Neural cell (in vitro differentiated cells): ENCODE measurements at regions not wholly inside any gene's neighbourhood (a gene's known extent, or its start where the extent isn't known, plus 50 kb on each side); places are given as distances from the start of the nearest gene placed in this dataset.

Experiments used
- H2AFZ ChIP-seq: fragments of 200-600, 300-800 bp; sonication (generic), shearing (Covaris generic); 2 replicates; pipeline ENCODE4 v1.6.0; 2014; ENCODE audit warnings: low read depth, mild to moderate bottlenecking, antibody characterized with exemption, low read length, moderate library complexity
- H3F3A ChIP-seq: fragments of 200-600 bp; shearing (Covaris generic); 2 replicates; pipeline ENCODE4 v1.6.1; 2016; ENCODE audit warnings: mild to moderate bottlenecking, moderate library complexity, mixed read lengths, antibody characterized with exemption, low read length; ENCODE audit not compliant: insufficient read depth, poor library complexity, severe bottlenecking
- H3K27ac ChIP-seq: fragments of 200-600, 300-800 bp; sonication (generic), shearing (Covaris generic); 2 replicates; pipeline ENCODE4 v1.5.1; 2014; ENCODE audit warnings: mild to moderate bottlenecking, low read length, moderate library complexity
- H3K27me3 ChIP-seq: fragments of 300-800, 200-600 bp; sonication (generic), shearing (Covaris generic); 2 replicates; pipeline ENCODE4 v1.6.0; 2014; ENCODE audit warnings: mild to moderate bottlenecking, low read depth, low read length, moderate library complexity; ENCODE audit not compliant: insufficient read depth
- H3K36me3 ChIP-seq: fragments of 300-800, 200-600 bp; sonication (generic), shearing (Covaris generic); 2 replicates; pipeline ENCODE4 v1.5.1; 2014; ENCODE audit warnings: mild to moderate bottlenecking, antibody characterized with exemption, low read length, moderate library complexity; ENCODE audit not compliant: insufficient read depth
- H3K4me2 ChIP-seq: fragments of 300-800, 200-600 bp; sonication (generic), shearing (Covaris generic); 2 replicates; pipeline ENCODE4 v1.6.0; 2014; ENCODE audit warnings: mild to moderate bottlenecking, low read length
- H3K4me3 ChIP-seq: fragments of 300-800, 200-600 bp; sonication (generic), shearing (Covaris generic); 2 replicates; pipeline ENCODE4 v1.5.1; 2014; ENCODE audit warnings: mild to moderate bottlenecking, low read length, moderate library complexity
- H3K79me2 ChIP-seq: fragments of 200-600 bp; shearing (Covaris generic); replicated peaks from 2 replicates; pipeline ENCODE4 v1.6.0; 2014; ENCODE audit warnings: mild to moderate bottlenecking, low read length, moderate library complexity; ENCODE audit not compliant: insufficient read depth
- H3K9ac ChIP-seq: fragments of 300-800, 200-600 bp; sonication (generic), shearing (Covaris generic); 2 replicates; pipeline ENCODE4 v1.6.1; 2016; ENCODE audit warnings: mild to moderate bottlenecking, low read length, mixed read lengths
- H3K9me2 ChIP-seq: fragments of 200-600 bp; shearing (Covaris generic); 2 replicates; pipeline ENCODE4 v1.6.1; 2016; ENCODE audit warnings: mild to moderate bottlenecking, low read length, mixed read lengths; ENCODE audit not compliant: insufficient read depth
- H3K9me3 ChIP-seq: fragments of 200-600, 300-800 bp; sonication (generic), shearing (Covaris generic); 2 replicates; pipeline ENCODE4 v1.6.1; 2016; ENCODE audit warnings: mild to moderate bottlenecking, mixed run types, low read length, moderate library complexity, mixed read lengths
- H4K20me1 ChIP-seq: fragments of 200-600 bp; shearing (Covaris generic); 2 replicates; pipeline ENCODE4 v1.6.1; 2016; ENCODE audit warnings: mild to moderate bottlenecking, mixed run types; ENCODE audit not compliant: insufficient read depth
- EP300 ChIP-seq: fragments of 450-650 bp; conservative IDR thresholded peaks from 2 replicates; pipeline ENCODE4 v1.6.1; 2014; ENCODE audit warnings: antibody characterized with exemption, mild to moderate bottlenecking, moderate library complexity; ENCODE audit not compliant: poor library complexity, severe bottlenecking
- EZH2 ChIP-seq: fragments of 200-600, 300-800 bp; shearing (Covaris generic), sonication (generic); IDR thresholded peaks from 2 replicates; pipeline ENCODE4 v1.6.1; 2014; ENCODE audit warnings: antibody characterized with exemption, low read length, borderline replicate concordance, mild to moderate bottlenecking; ENCODE audit not compliant: insufficient read depth, poor library complexity, severe bottlenecking
- MXI1 ChIP-seq: fragments of 450-650 bp; conservative IDR thresholded peaks from 2 replicates; pipeline ENCODE4 v1.6.1; 2014; ENCODE audit warnings: antibody characterized with exemption, mild to moderate bottlenecking; ENCODE audit not compliant: poor library complexity, severe bottlenecking
- POLR2AphosphoS5 ChIP-seq: IDR thresholded peaks from 2 replicates; pipeline ENCODE4 v1.6.1; 2012
- RAD21 ChIP-seq: fragments of 450-650 bp; conservative IDR thresholded peaks from 2 replicates; pipeline ENCODE4 v1.6.1; 2014; ENCODE audit warnings: antibody characterized with exemption, mild to moderate bottlenecking, moderate library complexity
- SMC3 ChIP-seq: fragments of 450-650 bp; conservative IDR thresholded peaks from 2 replicates; pipeline ENCODE4 v1.6.1; 2014; ENCODE audit warnings: antibody characterized with exemption, mild to moderate bottlenecking, moderate library complexity; ENCODE audit not compliant: poor library complexity
- TAF1 ChIP-seq: IDR thresholded peaks from 2 replicates; pipeline ENCODE4 v1.6.1; 2012; ENCODE audit warnings: low read depth
- TF ChIP-seq, protein P1 (sequence below): IDR thresholded peaks from 2 replicates; pipeline ENCODE4 v1.6.1; 2012; ENCODE audit warnings: borderline replicate concordance
- TF ChIP-seq, protein P2 (sequence below): fragments of 450-650 bp; IDR thresholded peaks from 2 replicates; pipeline ENCODE4 v1.5.1; 2014; ENCODE audit warnings: antibody characterized with exemption, mild to moderate bottlenecking, moderate library complexity; ENCODE audit not compliant: poor library complexity, severe bottlenecking

DNA sequence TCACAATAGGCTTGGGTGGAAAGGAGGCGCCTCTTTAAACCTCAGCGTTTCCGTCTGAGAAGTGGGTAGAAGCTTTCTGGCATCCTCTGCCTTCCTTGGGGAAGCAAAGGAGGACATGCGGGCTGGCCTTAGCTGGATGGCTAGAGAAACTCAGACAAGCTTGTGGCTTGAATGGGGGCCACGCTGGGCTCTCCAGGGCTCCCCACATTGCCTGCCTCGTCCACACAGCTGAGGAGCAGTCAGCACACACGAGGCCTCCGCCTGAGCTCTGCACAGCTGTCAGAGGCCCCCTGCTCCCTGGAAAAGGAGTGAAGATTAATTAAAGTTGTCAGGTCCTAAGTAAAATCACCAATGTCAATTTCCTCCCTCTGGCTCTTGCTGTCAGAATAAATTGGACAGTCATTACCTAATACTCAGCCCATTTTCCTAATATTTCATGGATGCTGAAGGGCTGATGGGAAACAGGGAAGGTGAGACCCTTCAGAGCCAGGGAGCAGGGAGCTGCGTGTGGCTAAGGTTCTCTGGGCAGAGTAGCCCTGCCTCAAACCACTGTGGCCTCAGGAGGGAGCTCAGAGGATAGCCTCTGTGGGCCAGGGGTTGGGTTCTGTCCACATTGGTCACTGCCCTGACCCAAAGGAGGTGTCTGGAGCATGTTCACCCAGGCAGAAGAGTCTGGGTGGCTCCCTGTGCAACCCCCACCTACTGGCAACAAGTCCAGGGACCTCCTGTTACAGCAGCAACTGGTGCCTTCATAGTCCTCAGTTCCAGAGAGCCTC lies 118.3 kb upstream of the CD82 start:
- TF ChIP-seq, protein P1, sequence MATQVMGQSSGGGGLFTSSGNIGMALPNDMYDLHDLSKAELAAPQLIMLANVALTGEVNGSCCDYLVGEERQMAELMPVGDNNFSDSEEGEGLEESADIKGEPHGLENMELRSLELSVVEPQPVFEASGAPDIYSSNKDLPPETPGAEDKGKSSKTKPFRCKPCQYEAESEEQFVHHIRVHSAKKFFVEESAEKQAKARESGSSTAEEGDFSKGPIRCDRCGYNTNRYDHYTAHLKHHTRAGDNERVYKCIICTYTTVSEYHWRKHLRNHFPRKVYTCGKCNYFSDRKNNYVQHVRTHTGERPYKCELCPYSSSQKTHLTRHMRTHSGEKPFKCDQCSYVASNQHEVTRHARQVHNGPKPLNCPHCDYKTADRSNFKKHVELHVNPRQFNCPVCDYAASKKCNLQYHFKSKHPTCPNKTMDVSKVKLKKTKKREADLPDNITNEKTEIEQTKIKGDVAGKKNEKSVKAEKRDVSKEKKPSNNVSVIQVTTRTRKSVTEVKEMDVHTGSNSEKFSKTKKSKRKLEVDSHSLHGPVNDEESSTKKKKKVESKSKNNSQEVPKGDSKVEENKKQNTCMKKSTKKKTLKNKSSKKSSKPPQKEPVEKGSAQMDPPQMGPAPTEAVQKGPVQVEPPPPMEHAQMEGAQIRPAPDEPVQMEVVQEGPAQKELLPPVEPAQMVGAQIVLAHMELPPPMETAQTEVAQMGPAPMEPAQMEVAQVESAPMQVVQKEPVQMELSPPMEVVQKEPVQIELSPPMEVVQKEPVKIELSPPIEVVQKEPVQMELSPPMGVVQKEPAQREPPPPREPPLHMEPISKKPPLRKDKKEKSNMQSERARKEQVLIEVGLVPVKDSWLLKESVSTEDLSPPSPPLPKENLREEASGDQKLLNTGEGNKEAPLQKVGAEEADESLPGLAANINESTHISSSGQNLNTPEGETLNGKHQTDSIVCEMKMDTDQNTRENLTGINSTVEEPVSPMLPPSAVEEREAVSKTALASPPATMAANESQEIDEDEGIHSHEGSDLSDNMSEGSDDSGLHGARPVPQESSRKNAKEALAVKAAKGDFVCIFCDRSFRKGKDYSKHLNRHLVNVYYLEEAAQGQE, result no peak
- no peak for TF ChIP-seq EZH2
- no peak for TF ChIP-seq POLR2AphosphoS5
- TF ChIP-seq SMC3, result no peak
- no peak for TF ChIP-seq MXI1
- Histone ChIP-seq H3K9me3 (no peaks in the 10 kb centered on the region), H3K79me2 (no peaks in the 10 kb centered on the region), H3K9me2 (no peaks in the 10 kb centered on the region), H3F3A (no peaks in the 10 kb centered on the region), H3K9ac (no peak overlapping the region), H2AFZ (no peak overlapping the region), H3K27me3 (no peaks in the 10 kb centered on the region), H3K4me2 (no peak overlapping the region), H3K4me3 (no peak overlapping the region), H4K20me1 (no peaks in the 10 kb centered on the region), H3K27ac (no peak overlapping the region), H3K36me3 (no peaks in the 10 kb centered on the region)

DNA sequence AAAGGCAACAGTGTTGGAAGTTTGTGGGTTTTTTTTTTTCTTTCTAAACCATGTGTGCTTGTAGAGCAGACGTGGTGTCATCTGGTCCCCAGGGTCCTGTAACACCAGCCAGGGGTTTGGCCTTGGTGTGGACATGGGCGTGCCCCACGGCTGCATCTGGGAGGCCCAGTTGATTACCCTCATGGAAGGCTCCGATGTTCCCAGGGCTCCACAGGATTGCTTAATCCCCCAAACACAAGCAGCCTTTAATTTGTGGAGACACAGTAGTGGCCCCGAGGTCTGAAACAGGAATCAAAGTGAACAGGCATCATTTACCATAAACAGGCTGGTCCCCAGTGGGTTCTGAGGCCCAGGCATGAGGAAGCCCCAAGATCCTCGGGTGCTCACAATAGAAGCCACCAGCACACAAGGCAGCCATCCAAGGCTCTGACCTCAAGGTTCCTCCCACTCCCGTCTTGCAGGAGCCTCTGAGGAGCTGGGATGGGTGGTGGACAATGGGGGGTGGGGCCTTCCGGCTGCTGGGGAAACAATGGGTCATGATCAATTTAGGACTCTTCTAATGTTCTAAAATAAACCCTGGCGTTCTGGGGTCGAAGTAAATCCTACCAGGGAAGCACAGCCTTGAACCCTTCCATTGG lies 115.0 kb upstream of the CD82 start:
- Histone ChIP-seq H3K27me3 (no peaks in the 10 kb centered on the region), H3K36me3 (no peaks in the 10 kb centered on the region), H3K79me2 (no peaks in the 10 kb centered on the region), H3K4me3 (no peak overlapping the region), H2AFZ (no peak overlapping the region), H3K9me3 (no peaks in the 10 kb centered on the region), H3K9ac (no peak overlapping the region), H3F3A (no peaks in the 10 kb centered on the region), H4K20me1 (no peaks in the 10 kb centered on the region), H3K4me2 (no peak overlapping the region), H3K27ac (no peak overlapping the region), H3K9me2 (no peaks in the 10 kb centered on the region)
- TF ChIP-seq POLR2AphosphoS5 (no peak), TAF1 (no peak), EZH2 (no peak), RAD21 (no peak), SMC3 (no peak), MXI1 (no peak), EP300 (no peak)
- TF ChIP-seq, protein P1, result no peak
- TF ChIP-seq, protein P2, sequence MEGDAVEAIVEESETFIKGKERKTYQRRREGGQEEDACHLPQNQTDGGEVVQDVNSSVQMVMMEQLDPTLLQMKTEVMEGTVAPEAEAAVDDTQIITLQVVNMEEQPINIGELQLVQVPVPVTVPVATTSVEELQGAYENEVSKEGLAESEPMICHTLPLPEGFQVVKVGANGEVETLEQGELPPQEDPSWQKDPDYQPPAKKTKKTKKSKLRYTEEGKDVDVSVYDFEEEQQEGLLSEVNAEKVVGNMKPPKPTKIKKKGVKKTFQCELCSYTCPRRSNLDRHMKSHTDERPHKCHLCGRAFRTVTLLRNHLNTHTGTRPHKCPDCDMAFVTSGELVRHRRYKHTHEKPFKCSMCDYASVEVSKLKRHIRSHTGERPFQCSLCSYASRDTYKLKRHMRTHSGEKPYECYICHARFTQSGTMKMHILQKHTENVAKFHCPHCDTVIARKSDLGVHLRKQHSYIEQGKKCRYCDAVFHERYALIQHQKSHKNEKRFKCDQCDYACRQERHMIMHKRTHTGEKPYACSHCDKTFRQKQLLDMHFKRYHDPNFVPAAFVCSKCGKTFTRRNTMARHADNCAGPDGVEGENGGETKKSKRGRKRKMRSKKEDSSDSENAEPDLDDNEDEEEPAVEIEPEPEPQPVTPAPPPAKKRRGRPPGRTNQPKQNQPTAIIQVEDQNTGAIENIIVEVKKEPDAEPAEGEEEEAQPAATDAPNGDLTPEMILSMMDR, result no peak
